ENCODE measurements at regions not wholly inside any gene's neighbourhood (a gene's known extent, or its start where the extent isn't known, plus 50 kb on each side); places are given as distances from the start of the nearest gene placed in this dataset.
"Not testable (repeated sequence)": the region's sequence is repeated elsewhere in the genome, so short reads cannot be mapped to it uniquely, and the experiment has no call there.

DNA sequence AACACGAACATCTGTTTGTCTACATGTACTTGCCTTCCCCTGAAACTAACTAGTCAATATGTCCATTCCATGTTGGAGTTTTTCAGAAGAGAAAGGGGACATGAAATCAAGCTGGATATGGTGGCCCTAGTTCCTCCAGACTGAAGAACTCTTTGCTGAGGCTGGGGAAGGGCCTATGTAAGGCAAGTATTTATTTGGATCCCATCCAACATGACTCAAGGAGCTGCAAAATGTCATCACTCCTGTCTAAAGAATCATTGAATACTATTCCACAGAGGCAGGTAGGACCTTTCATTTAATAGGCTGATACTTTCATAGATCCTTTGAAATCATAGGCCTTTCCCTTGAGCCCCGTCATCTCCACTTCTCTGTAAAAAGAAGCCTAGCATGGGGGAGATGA is 91.5 kb downstream of the NBPF8 start:
- H3K27me3 ChIP-seq (replicated peaks; ENCODE audit: control insufficient read depth, insufficient read depth, low read length); BruUV-seq (replicated peaks); H3K27ac Mint-ChIP-seq (ENCODE audit: unreplicated experiment); H3K36me3 Mint-ChIP-seq (ENCODE audit: insufficient read depth, unreplicated experiment); H3K36me3 ChIP-seq (ENCODE audit: control insufficient read depth, insufficient read depth, low read length); CTCF ChIA-PET; H3K4me3 Mint-ChIP-seq (ENCODE audit: unreplicated experiment); H3K9me3 ChIP-seq; DNase-seq; H3K4me3 ChIP-seq (ENCODE audit: low read depth, low read length); H3K27me3 Mint-ChIP-seq (ENCODE audit: insufficient read depth, unreplicated experiment); H3K4me1 ChIP-seq; H3K4me1 Mint-ChIP-seq (ENCODE audit: low read depth, unreplicated experiment); POLR2A ChIA-PET; H3K9me3 Mint-ChIP-seq (ENCODE audit: unreplicated experiment); intact Hi-C loops (cut with micrococcal nuclease; ENCODE audit: unreplicated experiment): not testable (repeated sequence)

DNA sequence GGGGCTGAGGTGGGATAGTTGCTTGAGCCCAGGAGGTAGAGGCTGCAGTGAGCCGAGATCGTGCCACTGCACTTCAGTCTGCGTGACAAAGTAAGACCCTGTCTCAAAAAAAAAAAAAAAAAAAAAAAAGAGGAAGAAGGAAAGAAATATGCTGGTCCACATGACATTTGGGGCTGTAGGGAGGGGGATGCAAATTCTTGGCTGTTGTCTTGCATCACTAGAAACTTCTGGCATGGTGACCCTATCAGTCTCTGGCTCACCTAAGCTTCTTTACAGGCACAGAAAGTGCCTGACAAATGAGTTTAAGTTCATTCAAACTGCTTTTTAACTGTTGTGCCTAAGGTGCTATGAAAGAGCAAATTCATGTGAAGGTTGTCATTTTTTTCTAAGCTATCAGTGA is 93.5 kb downstream of the NBPF8 start:
- H3K27me3 Mint-ChIP-seq (ENCODE audit: insufficient read depth, unreplicated experiment); H3K27me3 ChIP-seq (replicated peaks; ENCODE audit: control insufficient read depth, insufficient read depth, low read length); H3K4me3 ChIP-seq (ENCODE audit: low read depth, low read length); H3K9me3 Mint-ChIP-seq (ENCODE audit: unreplicated experiment); H3K36me3 ChIP-seq (ENCODE audit: control insufficient read depth, insufficient read depth, low read length); H3K4me1 Mint-ChIP-seq (ENCODE audit: low read depth, unreplicated experiment); H3K4me1 ChIP-seq; H3K9me3 ChIP-seq; H3K27ac Mint-ChIP-seq (ENCODE audit: unreplicated experiment); BruUV-seq (replicated peaks); H3K4me3 Mint-ChIP-seq (ENCODE audit: unreplicated experiment); intact Hi-C loops (cut with micrococcal nuclease; ENCODE audit: unreplicated experiment); H3K36me3 Mint-ChIP-seq (ENCODE audit: insufficient read depth, unreplicated experiment); CTCF ChIA-PET; POLR2A ChIA-PET; DNase-seq: not testable (repeated sequence)

DNA sequence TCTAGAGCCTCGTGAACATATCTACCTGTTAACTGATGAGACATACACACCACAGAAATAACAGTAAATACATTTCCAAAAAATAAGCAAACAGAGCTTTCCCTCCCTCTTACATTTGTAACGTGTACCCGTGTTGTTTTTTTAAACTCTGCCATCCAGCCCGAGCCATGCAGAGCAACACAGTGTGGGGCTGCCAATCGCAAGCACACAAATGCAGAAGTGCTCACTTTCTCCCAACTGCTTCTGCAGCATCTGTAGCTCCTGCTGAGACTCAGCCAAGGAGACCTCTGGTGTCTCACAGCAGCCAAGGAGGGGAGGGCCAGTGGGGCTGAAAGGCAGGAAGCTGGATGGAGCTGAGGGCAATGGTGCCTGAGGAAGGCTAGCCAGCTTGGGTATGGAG is 94.4 kb downstream of the NBPF8 start:
- CTCF ChIA-PET; H3K27ac Mint-ChIP-seq (ENCODE audit: unreplicated experiment); intact Hi-C loops (cut with micrococcal nuclease; ENCODE audit: unreplicated experiment): not testable (repeated sequence)

DNA sequence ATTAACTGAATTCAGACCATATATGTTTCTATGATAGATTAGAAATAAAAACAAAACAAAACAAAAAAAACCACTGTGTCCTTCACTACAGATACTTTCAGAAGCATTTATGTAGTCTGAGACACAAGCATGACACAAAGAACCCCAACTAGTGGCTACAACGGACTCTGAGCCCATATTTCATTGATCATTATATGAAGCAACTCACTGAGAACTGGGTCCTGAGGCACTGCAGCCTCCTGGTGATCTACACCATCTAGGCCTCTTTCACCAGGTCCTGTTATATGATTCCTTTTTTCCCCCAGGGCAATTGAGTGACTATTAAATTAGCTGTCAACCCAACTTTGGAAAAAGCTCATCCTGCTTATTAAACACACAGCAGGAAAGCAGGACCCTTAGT is 98.3 kb downstream of the NBPF8 start:
- H3K27me3 ChIP-seq (replicated peaks; ENCODE audit: control insufficient read depth, insufficient read depth, low read length); DNase-seq; H3K4me1 Mint-ChIP-seq (ENCODE audit: low read depth, unreplicated experiment); H3K27me3 Mint-ChIP-seq (ENCODE audit: insufficient read depth, unreplicated experiment); POLR2A ChIA-PET; H3K4me3 Mint-ChIP-seq (ENCODE audit: unreplicated experiment); H3K4me3 ChIP-seq (ENCODE audit: low read depth, low read length); H3K4me1 ChIP-seq; H3K27ac Mint-ChIP-seq (ENCODE audit: unreplicated experiment); H3K36me3 Mint-ChIP-seq (ENCODE audit: insufficient read depth, unreplicated experiment); BruUV-seq (replicated peaks); H3K36me3 ChIP-seq (ENCODE audit: control insufficient read depth, insufficient read depth, low read length); intact Hi-C loops (cut with micrococcal nuclease; ENCODE audit: unreplicated experiment); CTCF ChIA-PET; H3K9me3 ChIP-seq; H3K9me3 Mint-ChIP-seq (ENCODE audit: unreplicated experiment): not testable (repeated sequence)

More for the DNA sequence above, 94.4 kb downstream of the NBPF8 start:
- H3K27me3 Mint-ChIP-seq (ENCODE audit: insufficient read depth, unreplicated experiment); H3K36me3 ChIP-seq (ENCODE audit: control insufficient read depth, insufficient read depth, low read length); H3K4me3 Mint-ChIP-seq (ENCODE audit: unreplicated experiment); DNase-seq; H3K4me1 Mint-ChIP-seq (ENCODE audit: low read depth, unreplicated experiment); H3K9me3 Mint-ChIP-seq (ENCODE audit: unreplicated experiment); POLR2A ChIA-PET; H3K9me3 ChIP-seq; H3K36me3 Mint-ChIP-seq (ENCODE audit: insufficient read depth, unreplicated experiment); H3K4me1 ChIP-seq; H3K4me3 ChIP-seq (ENCODE audit: low read depth, low read length); H3K27me3 ChIP-seq (replicated peaks; ENCODE audit: control insufficient read depth, insufficient read depth, low read length); BruUV-seq (replicated peaks): not testable (repeated sequence)

DNA sequence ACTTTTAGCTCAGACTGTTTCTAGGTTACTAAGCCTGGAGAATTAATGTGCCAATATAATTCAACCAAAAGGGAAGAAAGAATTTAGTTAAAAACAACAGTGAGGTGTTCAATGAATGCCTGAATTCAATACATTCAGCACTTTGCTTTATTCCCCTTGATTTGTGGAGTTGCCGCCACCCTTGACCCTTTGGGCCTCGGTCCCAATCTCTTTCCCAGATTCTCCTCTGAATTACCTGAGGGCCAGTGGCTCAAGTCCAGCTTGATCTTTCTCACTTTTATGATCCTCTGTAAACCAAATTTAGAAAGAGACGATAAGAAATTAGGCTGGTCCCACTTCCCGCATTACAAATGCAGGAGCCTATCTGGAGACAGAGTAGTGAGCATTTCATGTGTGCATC is 98.7 kb downstream of the NBPF8 start:
- H3K4me3 ChIP-seq (ENCODE audit: low read depth, low read length); H3K36me3 Mint-ChIP-seq (ENCODE audit: insufficient read depth, unreplicated experiment); DNase-seq; H3K27me3 Mint-ChIP-seq (ENCODE audit: insufficient read depth, unreplicated experiment); H3K9me3 Mint-ChIP-seq (ENCODE audit: unreplicated experiment); BruUV-seq (replicated peaks); intact Hi-C loops (cut with micrococcal nuclease; ENCODE audit: unreplicated experiment); H3K27me3 ChIP-seq (replicated peaks; ENCODE audit: control insufficient read depth, insufficient read depth, low read length); H3K4me1 Mint-ChIP-seq (ENCODE audit: low read depth, unreplicated experiment); POLR2A ChIA-PET; CTCF ChIA-PET; H3K4me3 Mint-ChIP-seq (ENCODE audit: unreplicated experiment); H3K9me3 ChIP-seq; H3K27ac Mint-ChIP-seq (ENCODE audit: unreplicated experiment); H3K4me1 ChIP-seq; H3K36me3 ChIP-seq (ENCODE audit: control insufficient read depth, insufficient read depth, low read length): not testable (repeated sequence)

DNA sequence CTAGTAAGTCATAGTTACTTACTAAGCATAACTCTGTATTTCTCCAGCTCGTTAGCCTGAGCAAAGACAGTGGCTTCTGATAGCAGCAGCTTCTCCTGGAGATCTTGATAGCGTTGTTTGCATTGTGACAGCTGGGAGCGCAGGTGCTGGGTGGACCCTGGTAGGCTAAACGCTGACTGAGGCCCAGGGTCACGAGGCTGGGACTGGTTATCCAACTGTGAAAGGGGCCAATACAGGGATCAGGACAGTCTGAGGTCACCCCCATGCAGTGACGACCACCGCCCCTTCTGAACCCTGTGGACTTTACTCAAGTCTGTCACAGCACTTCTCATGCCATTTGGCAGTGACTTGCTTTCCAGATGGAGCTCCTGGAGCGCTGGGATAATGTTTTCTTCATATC is 104.4 kb downstream of the NBPF8 start:
- H3K9me3 Mint-ChIP-seq (ENCODE audit: unreplicated experiment); H3K27ac Mint-ChIP-seq (ENCODE audit: unreplicated experiment); CTCF ChIA-PET; H3K4me1 ChIP-seq; DNase-seq; POLR2A ChIA-PET; BruUV-seq (replicated peaks); H3K4me1 Mint-ChIP-seq (ENCODE audit: low read depth, unreplicated experiment); H3K27me3 Mint-ChIP-seq (ENCODE audit: insufficient read depth, unreplicated experiment); H3K27me3 ChIP-seq (replicated peaks; ENCODE audit: control insufficient read depth, insufficient read depth, low read length); H3K36me3 Mint-ChIP-seq (ENCODE audit: insufficient read depth, unreplicated experiment); H3K9me3 ChIP-seq; H3K4me3 ChIP-seq (ENCODE audit: low read depth, low read length); intact Hi-C loops (cut with micrococcal nuclease; ENCODE audit: unreplicated experiment); H3K4me3 Mint-ChIP-seq (ENCODE audit: unreplicated experiment); H3K36me3 ChIP-seq (ENCODE audit: control insufficient read depth, insufficient read depth, low read length): not testable (repeated sequence)

DNA sequence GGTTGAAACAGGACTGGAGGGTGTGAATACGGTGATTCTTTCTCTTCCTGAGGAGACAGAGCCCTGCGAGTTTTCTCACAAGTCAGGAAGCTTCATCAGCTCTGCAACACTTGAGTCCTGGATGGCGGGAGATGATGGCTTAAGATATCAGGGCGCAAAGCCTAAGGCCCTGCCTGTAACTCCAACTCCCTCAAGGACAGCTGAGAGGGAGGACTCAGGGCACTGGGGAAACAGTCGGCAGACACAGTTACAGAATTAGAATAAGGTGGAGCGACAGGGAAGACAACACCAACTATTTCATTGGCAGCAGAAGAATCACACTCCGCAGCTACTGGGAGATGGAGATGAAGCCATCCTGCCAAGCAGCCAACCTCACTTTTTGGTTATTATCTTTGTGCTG is 109.6 kb downstream of the NBPF8 start:
- H3K36me3 ChIP-seq (ENCODE audit: control insufficient read depth, insufficient read depth, low read length); H3K9me3 Mint-ChIP-seq (ENCODE audit: unreplicated experiment); H3K27me3 Mint-ChIP-seq (ENCODE audit: insufficient read depth, unreplicated experiment); H3K4me1 ChIP-seq; H3K4me3 ChIP-seq (ENCODE audit: low read depth, low read length); H3K27ac Mint-ChIP-seq (ENCODE audit: unreplicated experiment); H3K27me3 ChIP-seq (replicated peaks; ENCODE audit: control insufficient read depth, insufficient read depth, low read length); POLR2A ChIA-PET; BruUV-seq (replicated peaks); H3K4me3 Mint-ChIP-seq (ENCODE audit: unreplicated experiment); H3K4me1 Mint-ChIP-seq (ENCODE audit: low read depth, unreplicated experiment); CTCF ChIA-PET; H3K9me3 ChIP-seq; H3K36me3 Mint-ChIP-seq (ENCODE audit: insufficient read depth, unreplicated experiment); intact Hi-C loops (cut with micrococcal nuclease; ENCODE audit: unreplicated experiment); DNase-seq: not testable (repeated sequence)

Measured in Caco-2 (cell line).